Fibroblast of pulmonary artery (primary cell): ENCODE measurements at regions not wholly inside any gene's neighbourhood (a gene's known extent, or its start where the extent isn't known, plus 50 kb on each side); places are given as distances from the start of the nearest gene placed in this dataset.

Source experiments
- DNase-seq: peaks from one replicate; pipeline ENCODE4 v3.0.0-alpha.2; 2010; ENCODE audit warnings: low read depth
- H3K4me3 ChIP-seq: replicated peaks from 2 replicates; pipeline ENCODE4 v1.5.1; 2011; ENCODE audit warnings: low read depth, mild to moderate bottlenecking, control low read depth, low read length, moderate library complexity
- CTCF ChIP-seq: IDR thresholded peaks from 2 replicates; pipeline ENCODE4 v1.5.1; 2011; ENCODE audit warnings: mild to moderate bottlenecking, control low read depth, low read length, inconsistent platforms; ENCODE audit errors: missing control alignments

- no peak for TF ChIP-seq CTCF
- no peak for DNase-seq
Measured at GRCh38 chr4:53902786-53903185, 161.6 kb downstream of the CHIC2 start.

GRCh38 chr4:53900271-53900649, 164.1 kb downstream of the CHIC2 start:
- DNase-seq, result no peak
- TF ChIP-seq CTCF, result no peak
- no peak overlapping the region for H3K4me3 ChIP-seq

More at GRCh38 chr4:53902786-53903185, 161.6 kb downstream of the CHIC2 start:
- no peak overlapping the region for H3K4me3 ChIP-seq

- no peak for TF ChIP-seq CTCF
- H3K4me3 ChIP-seq, result peak overlapping the region; percentile 2
- DNase-seq, result peak; percentile 94
Measured at GRCh38 chr4:53899586-53900270, 164.7 kb downstream of the CHIC2 start.

GRCh38 chr4:53895137-53895536, 169.3 kb downstream of the CHIC2 start:
- TF ChIP-seq CTCF, result no peak
- H3K4me3 ChIP-seq, result no peak overlapping the region
- DNase-seq, result no peak

GRCh38 chr4:53890461-53890860, 173.9 kb downstream of the CHIC2 start:
- no peak overlapping the region for H3K4me3 ChIP-seq
- TF ChIP-seq CTCF, result no peak
- DNase-seq, result no peak

GRCh38 chr4:53889326-53890055, 174.9 kb downstream of the CHIC2 start:
- H3K4me3 ChIP-seq, result no peak overlapping the region
- DNase-seq, result no peak
- TF ChIP-seq CTCF, result no peak

- H3K4me3 ChIP-seq, result no peak overlapping the region
- TF ChIP-seq CTCF, result no peak
- no peak for DNase-seq
Measured at GRCh38 chr4:53886090-53886489, 178.3 kb downstream of the CHIC2 start.
